HepG2 (cell line): ENCODE measurements at regions not wholly inside any gene's neighbourhood (a gene's known extent, or its start where the extent isn't known, plus 50 kb on each side); places are given as distances from the start of the nearest gene placed in this dataset.

Experiments
- CEBPB ChIP-seq: IDR thresholded peaks from 2 replicates; pipeline ENCODE4 v1.6.1; 2011; ENCODE audit warnings: low read depth, low read length, improper control_type of control experiment, borderline replicate concordance
- CREB3 ChIP-seq: sonication (generic); formaldehyde crosslinking; IDR thresholded peaks from 2 replicates; pipeline ENCODE4 v1.5.0; 2020; ENCODE audit warnings: missing genetic modification reagents
- EHMT2 ChIP-seq: fragments of 200-600 bp; sonication (generic); IDR thresholded peaks from 2 replicates; pipeline ENCODE4 v1.7.0; 2017; ENCODE audit warnings: antibody characterized with exemption, low read depth, low read length, borderline replicate concordance
- HCFC1 ChIP-seq: fragments of 150-350 bp; IDR thresholded peaks from 2 replicates; pipeline ENCODE4 v1.6.1; 2014; ENCODE audit warnings: low read depth, low read length
- KMT2B ChIP-seq: IDR thresholded peaks from 2 replicates; pipeline ENCODE4 v1.6.1; 2016; ENCODE audit warnings: missing genetic modification reagents, missing compliant biosample characterization
- MAFG ChIP-seq: sonication (generic); formaldehyde crosslinking; IDR thresholded peaks from 2 replicates; pipeline ENCODE4 v1.5.1; 2020; ENCODE audit warnings: mild to moderate bottlenecking, missing genetic modification reagents
- NFIC ChIP-seq: IDR thresholded peaks from 2 replicates; pipeline ENCODE4 v1.6.1; 2012; ENCODE audit warnings: mild to moderate bottlenecking, low read length, inconsistent platforms
- PHF21A ChIP-seq: sonication (generic); formaldehyde crosslinking; IDR thresholded peaks from 2 replicates; pipeline ENCODE4 v1.5.0; 2020; ENCODE audit warnings: mild to moderate bottlenecking, missing genetic modification reagents
- REL ChIP-seq: sonication (generic); formaldehyde crosslinking; conservative IDR thresholded peaks from 2 replicates; pipeline ENCODE4 v1.8.0; 2022; ENCODE audit warnings: mild to moderate bottlenecking, missing genetic modification reagents, moderate library complexity
- SIN3B ChIP-seq: fragments of 150-350 bp; IDR thresholded peaks from 2 replicates; pipeline ENCODE4 v1.6.1; 2014; ENCODE audit warnings: low read length
- SMAD1 ChIP-seq: sonication (generic); formaldehyde crosslinking; IDR thresholded peaks from 2 replicates; pipeline ENCODE4 v1.4.0; 2020; ENCODE audit warnings: missing genetic modification reagents, low read depth, mild to moderate bottlenecking, borderline replicate concordance
- SOX5 ChIP-seq: IDR thresholded peaks from 2 replicates; pipeline ENCODE4 v1.6.1; 2016; ENCODE audit warnings: borderline replicate concordance
- TRAFD1 ChIP-seq: sonication (generic); formaldehyde crosslinking; IDR thresholded peaks from 2 replicates; pipeline ENCODE4 v1.5.1; 2020; ENCODE audit warnings: missing genetic modification reagents, mild to moderate bottlenecking, borderline replicate concordance
- YEATS2 ChIP-seq: sonication (generic); formaldehyde crosslinking; IDR thresholded peaks from 2 replicates; pipeline ENCODE4 v1.4.0; 2020; ENCODE audit warnings: missing genetic modification reagents, borderline replicate concordance
- ZNF512 ChIP-seq: sonication (generic); formaldehyde crosslinking; IDR thresholded peaks from 2 replicates; pipeline ENCODE4 v1.4.0; 2020; ENCODE audit warnings: mild to moderate bottlenecking, missing genetic modification reagents
- ZNF570 ChIP-seq: sonication (generic); formaldehyde crosslinking; IDR thresholded peaks from 2 replicates; pipeline ENCODE4 v1.4.0; 2020; ENCODE audit warnings: mild to moderate bottlenecking, missing genetic modification reagents, borderline replicate concordance
- ZNF609 ChIP-seq: sonication (generic); formaldehyde crosslinking; IDR thresholded peaks from 2 replicates; pipeline ENCODE4 v1.4.0; 2020; ENCODE audit warnings: mild to moderate bottlenecking, missing genetic modification reagents, borderline replicate concordance
- ZUFSP ChIP-seq: sonication (generic); formaldehyde crosslinking; IDR thresholded peaks from 2 replicates; pipeline ENCODE4 v1.9.0; 2021; ENCODE audit warnings: missing genetic modification reagents, mild to moderate bottlenecking, borderline replicate concordance

GRCh38 chr7:22672846-22673680 lies 53.9 kb upstream of the IL6 start (continued):
- TF ChIP-seq EHMT2 (0 out of 2 replicates have a peak, but pooled peaks have one; percentile 46), KMT2B (CRISPR knock-in tag) (no peak), SIN3B (no peak), YEATS2 (0 out of 2 replicates have a peak, but pooled peaks have one; percentile 14), ZNF609 (CRISPR knock-in tag) (no peak), SMAD1 (CRISPR knock-in tag) (no peak), CREB3 (CRISPR knock-in tag) (no peak), HCFC1 (no peak), ZNF570 (CRISPR knock-in tag) (no peak), ZUFSP (CRISPR knock-in tag) (no peak), SOX5 (CRISPR knock-in tag) (0 out of 2 replicates have a peak, but pooled peaks have one; percentile 28), PHF21A (CRISPR knock-in tag) (peak; percentile 64; the same call in 1 of the 2 replicates), NFIC (peak; percentile 57; the same call in 1 of the 2 replicates), CEBPB (no peak), MAFG (CRISPR knock-in tag) (no peak), TRAFD1 (no peak), REL (CRISPR knock-in tag) (no peak), ZNF512 (CRISPR knock-in tag) (no peak)
